PC-3 (cell line): ENCODE measurements at regions not wholly inside any gene's neighbourhood (a gene's known extent, or its start where the extent isn't known, plus 50 kb on each side); places are given as distances from the start of the nearest gene placed in this dataset.

Experiments
- ATAC-seq: fragments of 200-7000 bp; cut with Tn5 transposase; 2 replicates; pipeline ENCODE4 v1.9.1; 2020; ENCODE audit warnings: mild to moderate bottlenecking, moderate library complexity
- BruUV-seq: library from RNA; stranded (reverse); fragments of 400-500 nt; replicated peaks from 2 replicates; lab custom pipeline; 2021; lab: Mats Ljungman, UMichigan
- CTCF ChIA-PET: fragments of 300-600 bp; sonication (Branson Sonifier 250); formaldehyde crosslinking; loops from one replicate; lab custom pipeline; 2022; ENCODE audit warnings: antibody characterized with exemption; lab: Charles Lee
- POLR2A ChIA-PET: fragments of 300-600 bp; sonication (Branson Sonifier 250); formaldehyde crosslinking; loops from one replicate; lab custom pipeline; 2022; ENCODE audit warnings: antibody characterized with exemption; ENCODE audit not compliant: unreplicated experiment; lab: Charles Lee
- DNase-seq: peaks from one replicate; pipeline ENCODE4 v3.0.0-alpha.2; 2015
- H2AFZ ChIP-seq: fragments of 300-600 bp; sonication (generic); 2 replicates; pipeline ENCODE4 v1.6.0; 2016; ENCODE audit warnings: antibody characterized with exemption, low read length
- H3F3A ChIP-seq: fragments of 300-600 bp; sonication (generic); one replicate; pipeline ENCODE4 v1.6.0; 2017; ENCODE audit warnings: antibody characterized with exemption, low read length, control low read depth, mild to moderate bottlenecking; ENCODE audit not compliant: unreplicated experiment
- H3K27ac ChIP-seq: fragments of 300-600 bp; sonication (generic); 2 replicates; pipeline ENCODE4 v1.5.1; 2016; ENCODE audit warnings: mild to moderate bottlenecking, low read length
- H3K27me3 ChIP-seq: fragments of 300-600 bp; sonication (generic); 2 replicates; pipeline ENCODE4 v1.6.1; 2016; ENCODE audit warnings: low read length, mixed read lengths
- H3K36me3 ChIP-seq: fragments of 300-600 bp; sonication (generic); 2 replicates; pipeline ENCODE4 v1.6.1; 2016; ENCODE audit warnings: low read depth, mixed run types, low read length, mixed read lengths
- H3K4me1 ChIP-seq: fragments of 300-600 bp; sonication (generic); 2 replicates; pipeline ENCODE4 v1.5.1; 2016; ENCODE audit warnings: low read length; ENCODE audit not compliant: insufficient read depth
- H3K4me2 ChIP-seq: fragments of 300-600 bp; sonication (generic); 2 replicates; pipeline ENCODE4 v1.6.0; 2016; ENCODE audit warnings: low read length
- H3K4me3 ChIP-seq: fragments of 300-600 bp; sonication (generic); 2 replicates; pipeline ENCODE4 v1.5.1; 2016; ENCODE audit warnings: mild to moderate bottlenecking, low read length, mixed read lengths
- H3K79me2 ChIP-seq: fragments of 300-600 bp; sonication (generic); 2 replicates; pipeline ENCODE4 v1.6.1; 2017; ENCODE audit warnings: low read length, mixed read lengths
- H3K9ac ChIP-seq: fragments of 300-600 bp; sonication (generic); 2 replicates; pipeline ENCODE4 v1.6.0; 2016; ENCODE audit warnings: mild to moderate bottlenecking, low read length
- H3K9me2 ChIP-seq: fragments of 300-600 bp; sonication (generic); replicated peaks from 2 replicates; pipeline ENCODE4 v1.6.1; 2016; ENCODE audit warnings: mixed run types, low read length, mixed read lengths
- H3K9me3 ChIP-seq: fragments of 300-600 bp; sonication (generic); 2 replicates; pipeline ENCODE4 v1.6.1; 2016; ENCODE audit warnings: low read length, mixed read lengths
- H4K20me1 ChIP-seq: fragments of 300-600 bp; sonication (generic); 2 replicates; pipeline ENCODE4 v1.6.1; 2016; ENCODE audit warnings: low read length, mixed read lengths
- CTCF ChIP-seq: fragments of 300-600 bp; sonication (generic); conservative IDR thresholded peaks from 2 replicates; pipeline ENCODE4 v1.5.1; 2017; ENCODE audit warnings: antibody characterized with exemption, low read depth, mild to moderate bottlenecking, low read length
- EZH2 ChIP-seq: fragments of 300-600 bp; sonication (generic); IDR thresholded peaks from one replicate; pipeline ENCODE4 v1.6.1; 2017; ENCODE audit warnings: antibody characterized with exemption, mild to moderate bottlenecking, low read length; ENCODE audit not compliant: unreplicated experiment
- EZH2phosphoT487 ChIP-seq: fragments of 300-600 bp; sonication (generic); IDR thresholded peaks from 2 replicates; pipeline ENCODE4 v1.6.1; 2018; ENCODE audit warnings: mild to moderate bottlenecking, antibody characterized with exemption, low read length, borderline replicate concordance
- intact Hi-C: fragments of 100-400 bp; cut with micrococcal nuclease; formaldehyde crosslinking; loops from 2 replicates; pipeline ENCODE4 v1.9.0; 2023

GRCh38 chr4:110826656-110827055 lies 203.8 kb upstream of the PITX2 start:
- DNase-seq, result no peak
- no TSS peak for BruUV-seq
- CTCF ChIA-PET, result no interaction called here
- TF ChIP-seq CTCF (no peak), EZH2 (no peak), EZH2phosphoT487 (no peak)
- Histone ChIP-seq H3F3A (no peaks in the 10 kb centered on the region), H3K27me3 (peaks cover 13% of the 10 kb centered on the region; the same call in 1 of the 2 replicates), H3K36me3 (no peaks in the 10 kb centered on the region), H3K79me2 (no peaks in the 10 kb centered on the region), H4K20me1 (no peaks in the 10 kb centered on the region), H3K4me2 (no peak overlapping the region), H3K9me3 (no peaks in the 10 kb centered on the region), H3K9me2 (no peaks in the 10 kb centered on the region), H3K4me3 (no peak overlapping the region), H3K9ac (no peak overlapping the region), H3K4me1 (no peaks in the 10 kb centered on the region), H3K27ac (no peak overlapping the region), H2AFZ (no peak overlapping the region)
- no peak for ATAC-seq
- POLR2A ChIA-PET, result no interaction called here
- intact Hi-C loops, result no loop called here

- no peak overlapping the region for H3K4me2 ChIP-seq
- H3K9me3 ChIP-seq, result no peaks in the 10 kb centered on the region
- no peak overlapping the region for H3K9ac ChIP-seq
- POLR2A ChIA-PET, result no interaction called here
- no peaks in the 10 kb centered on the region for H3F3A ChIP-seq
- CTCF ChIA-PET, result no interaction called here
- H3K36me3 ChIP-seq, result no peaks in the 10 kb centered on the region
- H3K4me3 ChIP-seq, result no peak overlapping the region
- ATAC-seq (no peak), DNase-seq (no peak)
- H2AFZ ChIP-seq, result no peak overlapping the region
- TF ChIP-seq EZH2phosphoT487 (no peak), CTCF (no peak), EZH2 (no peak)
- H3K27ac ChIP-seq, result no peak overlapping the region
- H4K20me1 ChIP-seq, result no peaks in the 10 kb centered on the region
- no peaks in the 10 kb centered on the region for H3K4me1 ChIP-seq
- intact Hi-C loops, result no loop called here
- H3K9me2 ChIP-seq, result no peaks in the 10 kb centered on the region
- H3K79me2 ChIP-seq, result no peaks in the 10 kb centered on the region
- H3K27me3 ChIP-seq, result peaks cover 6% of the 10 kb centered on the region; the same call in 1 of the 2 replicates
- BruUV-seq, result no TSS peak
These were observed 207.6 kb upstream of the PITX2 start for GRCh38 chr4:110830461-110830860.

GRCh38 chr4:110837896-110838450 lies 215.1 kb upstream of the PITX2 start:
- no peaks in the 10 kb centered on the region for H3K36me3 ChIP-seq
- no peaks in the 10 kb centered on the region for H4K20me1 ChIP-seq
- ChIA-PET CTCF (no interaction called here), POLR2A (no interaction called here)
- H3K4me1 ChIP-seq, result no peaks in the 10 kb centered on the region
- no peaks in the 10 kb centered on the region for H3K9me2 ChIP-seq
- H3F3A ChIP-seq, result no peaks in the 10 kb centered on the region
- no peak overlapping the region for H3K9ac ChIP-seq
- no peak overlapping the region for H3K4me3 ChIP-seq
- H3K79me2 ChIP-seq, result no peaks in the 10 kb centered on the region
- DNase-seq (no peak), ATAC-seq (no peak)
- peaks cover 37% of the 10 kb centered on the region for H3K27me3 ChIP-seq
- no peak overlapping the region for H3K4me2 ChIP-seq
- no TSS peak for BruUV-seq
- intact Hi-C loops, result no loop called here
- H2AFZ ChIP-seq, result no peak overlapping the region
- no peaks in the 10 kb centered on the region for H3K9me3 ChIP-seq
- TF ChIP-seq EZH2phosphoT487 (no peak), CTCF (no peak), EZH2 (no peak)
- no peak overlapping the region for H3K27ac ChIP-seq
